NT2/D1 (cell line): ENCODE measurements at regions not wholly inside any gene's neighbourhood (a gene's known extent, or its start where the extent isn't known, plus 50 kb on each side); places are given as distances from the start of the nearest gene placed in this dataset.

Experiments
- DNase-seq: peaks from one replicate; pipeline ENCODE4 v3.0.0-alpha.2; 2011; ENCODE audit warnings: low read depth, low spot score
- H3K27me3 ChIP-seq: 2 replicates; pipeline ENCODE4 v1.6.0; 2011; ENCODE audit warnings: mild to moderate bottlenecking; ENCODE audit not compliant: insufficient read length, insufficient read depth
- H3K36me3 ChIP-seq: 2 replicates; pipeline ENCODE4 v1.6.1; 2011; ENCODE audit warnings: mild to moderate bottlenecking, low read length, mixed read lengths; ENCODE audit not compliant: insufficient read depth, insufficient read length
- H3K4me1 ChIP-seq: 2 replicates; pipeline ENCODE4 v1.5.1; 2011; ENCODE audit not compliant: insufficient read depth, insufficient read length
- H3K4me3 ChIP-seq: 2 replicates; pipeline ENCODE4 v1.5.1; 2011; ENCODE audit warnings: low read depth; ENCODE audit not compliant: insufficient read length
- H3K9ac ChIP-seq: 2 replicates; pipeline ENCODE4 v1.6.0; 2011; ENCODE audit warnings: low read depth; ENCODE audit not compliant: insufficient read length
- H3K9me3 ChIP-seq: 2 replicates; pipeline ENCODE4 v1.5.1; 2011; ENCODE audit warnings: mild to moderate bottlenecking, low read length; ENCODE audit not compliant: insufficient read depth
- SUZ12 ChIP-seq: IDR thresholded peaks from 2 replicates; pipeline ENCODE4 v1.6.1; 2011; ENCODE audit not compliant: insufficient read length, insufficient read depth; ENCODE audit errors: extremely low read depth
- YY1 ChIP-seq: IDR thresholded peaks from 2 replicates; pipeline ENCODE4 v1.6.1; 2011; ENCODE audit not compliant: insufficient read length, insufficient read depth
- ZNF274 ChIP-seq: IDR thresholded peaks from 2 replicates; pipeline ENCODE4 v1.6.1; 2011; ENCODE audit warnings: mild to moderate bottlenecking, low read depth, low read length

- peaks cover 9% of the 10 kb centered on the region; the same call in 1 of the 2 replicates for H3K9me3 ChIP-seq
Measured at GRCh38 chr11:97289823-97290222, 900.0 kb downstream of the JRKL start.

GRCh38 chr11:97290464-97291041 lies 900.7 kb downstream of the JRKL start:
- Histone ChIP-seq H3K27me3 (no peaks in the 10 kb centered on the region), H3K9ac (no peak overlapping the region), H3K4me3 (no peak overlapping the region), H3K36me3 (no peaks in the 10 kb centered on the region), H3K4me1 (no peaks in the 10 kb centered on the region), H3K9me3 (peaks cover 9% of the 10 kb centered on the region; the same call in 1 of the 2 replicates)
- DNase-seq, result no peak
- TF ChIP-seq ZNF274, result no peak
- no peak for TF ChIP-seq YY1
- TF ChIP-seq SUZ12, result no peak

More at GRCh38 chr11:97289823-97290222, 900.0 kb downstream of the JRKL start:
- Histone ChIP-seq H3K4me1 (no peaks in the 10 kb centered on the region), H3K36me3 (no peaks in the 10 kb centered on the region), H3K4me3 (no peak overlapping the region), H3K9ac (no peak overlapping the region), H3K27me3 (no peaks in the 10 kb centered on the region)
- TF ChIP-seq ZNF274, result no peak
- TF ChIP-seq YY1, result no peak
- TF ChIP-seq SUZ12, result no peak
- no peak for DNase-seq

- Histone ChIP-seq H3K9ac (no peak overlapping the region), H3K36me3 (no peaks in the 10 kb centered on the region), H3K27me3 (no peaks in the 10 kb centered on the region), H3K9me3 (peaks cover 9% of the 10 kb centered on the region; the same call in 1 of the 2 replicates), H3K4me1 (no peaks in the 10 kb centered on the region), H3K4me3 (no peak overlapping the region)
- DNase-seq, result no peak
- no peak for TF ChIP-seq SUZ12
- TF ChIP-seq ZNF274, result no peak
- no peak for TF ChIP-seq YY1
Measured at GRCh38 chr11:97296301-97296700, 906.5 kb downstream of the JRKL start.

GRCh38 chr11:97309291-97309690 lies 919.5 kb downstream of the JRKL start:
- no peaks in the 10 kb centered on the region for H3K36me3 ChIP-seq
- H3K9ac ChIP-seq, result no peak overlapping the region
- H3K4me3 ChIP-seq, result no peak overlapping the region
- no peaks in the 10 kb centered on the region for H3K4me1 ChIP-seq
- no peaks in the 10 kb centered on the region for H3K9me3 ChIP-seq
- DNase-seq, result no peak
- no peaks in the 10 kb centered on the region for H3K27me3 ChIP-seq
- no peak for TF ChIP-seq YY1
- no peak for TF ChIP-seq ZNF274
- no peak for TF ChIP-seq SUZ12

- no peaks in the 10 kb centered on the region for H3K36me3 ChIP-seq
- H3K9me3 ChIP-seq, result no peaks in the 10 kb centered on the region
- TF ChIP-seq YY1 (no peak), ZNF274 (no peak), SUZ12 (no peak)
- no peaks in the 10 kb centered on the region for H3K4me1 ChIP-seq
- DNase-seq, result no peak
- no peak overlapping the region for H3K9ac ChIP-seq
- H3K27me3 ChIP-seq, result no peaks in the 10 kb centered on the region
- no peak overlapping the region for H3K4me3 ChIP-seq
Measured at GRCh38 chr11:97325693-97326092, 935.9 kb downstream of the JRKL start.

GRCh38 chr11:97332271-97332670 lies 942.5 kb downstream of the JRKL start:
- no peak overlapping the region for H3K9ac ChIP-seq
- no peaks in the 10 kb centered on the region for H3K9me3 ChIP-seq
- H3K4me3 ChIP-seq, result no peak overlapping the region
- no peak for DNase-seq
- TF ChIP-seq SUZ12 (no peak), YY1 (no peak), ZNF274 (no peak)
- no peaks in the 10 kb centered on the region for H3K27me3 ChIP-seq
- H3K36me3 ChIP-seq, result no peaks in the 10 kb centered on the region
- H3K4me1 ChIP-seq, result no peaks in the 10 kb centered on the region

GRCh38 chr11:97336064-97336463 lies 946.3 kb downstream of the JRKL start:
- TF ChIP-seq ZNF274, result no peak
- no peak for TF ChIP-seq YY1
- no peak for TF ChIP-seq SUZ12

GRCh38 chr11:97345032-97345431 lies 955.2 kb downstream of the JRKL start:
- DNase-seq, result no peak
- Histone ChIP-seq H3K9me3 (no peaks in the 10 kb centered on the region), H3K4me3 (no peak overlapping the region), H3K27me3 (no peaks in the 10 kb centered on the region), H3K36me3 (no peaks in the 10 kb centered on the region), H3K4me1 (no peaks in the 10 kb centered on the region), H3K9ac (no peak overlapping the region)
- TF ChIP-seq ZNF274, result no peak
- no peak for TF ChIP-seq SUZ12
- no peak for TF ChIP-seq YY1

More at GRCh38 chr11:97336064-97336463, 946.3 kb downstream of the JRKL start:
- Histone ChIP-seq H3K9me3 (no peaks in the 10 kb centered on the region), H3K27me3 (no peaks in the 10 kb centered on the region), H3K9ac (no peak overlapping the region), H3K4me3 (no peak overlapping the region), H3K36me3 (no peaks in the 10 kb centered on the region), H3K4me1 (no peaks in the 10 kb centered on the region)
- no peak for DNase-seq
